ENCODE measurements at regions not wholly inside any gene's neighbourhood (a gene's known extent, or its start where the extent isn't known, plus 50 kb on each side); places are given as distances from the start of the nearest gene placed in this dataset.
A peak's percentile ranks its signal among the peaks of the same experiment; 100 is the strongest.

DNA sequence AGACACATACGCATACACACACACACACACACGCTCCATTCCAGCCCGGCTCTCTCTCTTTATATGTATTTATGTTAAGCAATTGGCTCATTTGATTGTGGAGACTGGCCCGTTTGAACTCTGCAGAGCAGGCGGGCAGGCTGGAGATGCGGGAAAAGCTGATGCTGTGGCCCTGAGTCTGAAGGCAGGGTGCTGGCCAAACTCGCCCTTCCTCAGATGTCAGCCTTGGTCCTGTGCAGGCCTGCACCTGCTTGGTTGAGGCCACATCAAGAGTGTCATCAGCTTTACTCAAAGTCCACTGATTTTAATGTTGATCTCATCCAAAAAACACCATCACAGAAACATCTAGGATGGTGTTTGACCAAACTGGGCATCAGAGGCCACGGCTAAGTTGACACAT lies 569.3 kb downstream of the TBC1D22A start:
- DNase-seq: no peak
- peaks cover 13 to 17% of the 10 kb centered on the region in 2 donors for H3K27me3 Mint-ChIP-seq (ENCODE audit: low read depth in 2 of 2)
- peaks cover 5% of the 10 kb centered on the region in 2 donors for H3K9me3 Mint-ChIP-seq
- Histone ChIP-seq H3K4me1 (ENCODE audit: control insufficient read depth, insufficient read depth, low read length) (peaks cover 4% of the 10 kb centered on the region), H3K27ac (ENCODE audit: low read length) (no peak overlapping the region), H3K27me3 (ENCODE audit: control insufficient read depth, insufficient read depth, low read length) (no peaks in the 10 kb centered on the region), H3K4me3 (ENCODE audit: low read length) (no peak overlapping the region), H3K36me3 (ENCODE audit: control insufficient read depth, insufficient read depth, low read length) (no peaks in the 10 kb centered on the region), H3K9me3 (ENCODE audit: control insufficient read depth, insufficient read depth, low read length) (no peaks in the 10 kb centered on the region)
- ATAC-seq: no peak
- no peak overlapping the region for H3K27ac Mint-ChIP-seq
- TF ChIP-seq, protein P1, sequence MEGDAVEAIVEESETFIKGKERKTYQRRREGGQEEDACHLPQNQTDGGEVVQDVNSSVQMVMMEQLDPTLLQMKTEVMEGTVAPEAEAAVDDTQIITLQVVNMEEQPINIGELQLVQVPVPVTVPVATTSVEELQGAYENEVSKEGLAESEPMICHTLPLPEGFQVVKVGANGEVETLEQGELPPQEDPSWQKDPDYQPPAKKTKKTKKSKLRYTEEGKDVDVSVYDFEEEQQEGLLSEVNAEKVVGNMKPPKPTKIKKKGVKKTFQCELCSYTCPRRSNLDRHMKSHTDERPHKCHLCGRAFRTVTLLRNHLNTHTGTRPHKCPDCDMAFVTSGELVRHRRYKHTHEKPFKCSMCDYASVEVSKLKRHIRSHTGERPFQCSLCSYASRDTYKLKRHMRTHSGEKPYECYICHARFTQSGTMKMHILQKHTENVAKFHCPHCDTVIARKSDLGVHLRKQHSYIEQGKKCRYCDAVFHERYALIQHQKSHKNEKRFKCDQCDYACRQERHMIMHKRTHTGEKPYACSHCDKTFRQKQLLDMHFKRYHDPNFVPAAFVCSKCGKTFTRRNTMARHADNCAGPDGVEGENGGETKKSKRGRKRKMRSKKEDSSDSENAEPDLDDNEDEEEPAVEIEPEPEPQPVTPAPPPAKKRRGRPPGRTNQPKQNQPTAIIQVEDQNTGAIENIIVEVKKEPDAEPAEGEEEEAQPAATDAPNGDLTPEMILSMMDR (IDR thresholded peaks at IDR 0.05): no peak
- no peak overlapping the region for H3K4me3 Mint-ChIP-seq
- WGBS (ENCODE audit: insufficient coverage): 82% methylated on average over 5 of the region's 8 CpGs
- H3K4me1 Mint-ChIP-seq: peaks cover 0 to 3% of the 10 kb centered on the region in 2 donors
- intact Hi-C loops (cut with micrococcal nuclease): no loop called here
- no peaks in the 10 kb centered on the region for H3K36me3 Mint-ChIP-seq

DNA sequence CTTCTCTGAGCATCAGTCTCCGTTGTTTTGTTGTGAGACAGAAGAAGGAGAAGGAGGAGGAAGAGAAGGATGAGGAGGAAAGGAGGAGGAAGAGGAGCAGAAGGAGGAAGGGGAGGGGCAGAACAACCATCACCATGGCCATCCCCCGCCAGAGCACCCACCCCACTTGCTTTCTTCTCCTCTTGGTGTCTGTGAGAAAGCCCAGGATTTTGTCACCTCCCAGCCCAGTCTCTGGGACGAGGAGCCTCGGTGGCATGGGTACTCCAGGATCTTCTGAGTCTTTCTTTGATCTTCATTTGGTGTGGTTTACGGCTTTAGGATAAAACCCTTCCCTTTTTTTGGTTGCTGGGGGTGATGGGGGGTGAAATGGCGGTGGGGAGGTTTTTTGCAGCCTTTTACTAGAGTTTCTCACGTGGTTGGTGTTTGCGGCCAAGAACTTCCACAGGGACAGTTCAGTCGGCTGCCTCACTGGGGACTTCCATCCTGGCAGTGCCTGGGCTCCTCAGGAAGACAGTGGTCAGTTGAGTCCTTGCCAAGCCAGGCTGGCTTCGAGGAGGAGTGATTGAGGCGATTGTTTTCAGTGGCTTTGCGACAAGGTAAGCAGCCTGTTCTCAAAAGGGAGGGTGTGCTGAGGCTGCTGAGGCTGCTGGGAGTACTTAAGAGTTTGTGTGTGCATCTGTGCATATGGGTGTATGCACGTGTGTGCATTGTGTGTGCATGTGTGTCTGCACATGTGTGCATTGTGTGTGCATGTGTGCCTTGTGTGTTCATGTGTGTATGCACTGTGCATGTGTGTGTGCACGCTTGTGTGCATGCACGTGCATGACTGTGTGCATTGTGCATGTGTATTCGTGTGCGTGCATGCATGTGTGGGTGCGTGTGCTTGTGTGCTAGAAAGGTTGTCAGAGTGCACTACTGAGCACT lies 567.5 kb downstream of the TBC1D22A start:
- no peaks in the 10 kb centered on the region for H3K36me3 Mint-ChIP-seq
- H3K4me1 Mint-ChIP-seq: peaks cover 0 to 3% of the 10 kb centered on the region in 2 donors
- no peak overlapping the region for H3K4me3 Mint-ChIP-seq
- peaks cover 10 to 17% of the 10 kb centered on the region in 2 donors for H3K27me3 Mint-ChIP-seq (ENCODE audit: low read depth in 2 of 2)
- Histone ChIP-seq H3K36me3 (ENCODE audit: control insufficient read depth, insufficient read depth, low read length) (no peaks in the 10 kb centered on the region), H3K4me3 (ENCODE audit: low read length) (no peak overlapping the region), H3K27me3 (ENCODE audit: control insufficient read depth, insufficient read depth, low read length) (no peaks in the 10 kb centered on the region), H3K27ac (ENCODE audit: low read length) (no peak overlapping the region), H3K4me1 (ENCODE audit: control insufficient read depth, insufficient read depth, low read length) (no peaks in the 10 kb centered on the region), H3K9me3 (ENCODE audit: control insufficient read depth, insufficient read depth, low read length) (no peaks in the 10 kb centered on the region)
- 78% methylated on average over 17 of the region's 18 CpGs for WGBS (ENCODE audit: insufficient coverage)
- TF ChIP-seq, protein P1 (IDR thresholded peaks at IDR 0.05): no peak
- intact Hi-C loops (cut with micrococcal nuclease): no loop called here
- H3K27ac Mint-ChIP-seq: no peak overlapping the region
- no peak for DNase-seq
- H3K9me3 Mint-ChIP-seq: no peaks in the 10 kb centered on the region
- peak in 1 of 3 donors; percentile 31 for ATAC-seq

DNA sequence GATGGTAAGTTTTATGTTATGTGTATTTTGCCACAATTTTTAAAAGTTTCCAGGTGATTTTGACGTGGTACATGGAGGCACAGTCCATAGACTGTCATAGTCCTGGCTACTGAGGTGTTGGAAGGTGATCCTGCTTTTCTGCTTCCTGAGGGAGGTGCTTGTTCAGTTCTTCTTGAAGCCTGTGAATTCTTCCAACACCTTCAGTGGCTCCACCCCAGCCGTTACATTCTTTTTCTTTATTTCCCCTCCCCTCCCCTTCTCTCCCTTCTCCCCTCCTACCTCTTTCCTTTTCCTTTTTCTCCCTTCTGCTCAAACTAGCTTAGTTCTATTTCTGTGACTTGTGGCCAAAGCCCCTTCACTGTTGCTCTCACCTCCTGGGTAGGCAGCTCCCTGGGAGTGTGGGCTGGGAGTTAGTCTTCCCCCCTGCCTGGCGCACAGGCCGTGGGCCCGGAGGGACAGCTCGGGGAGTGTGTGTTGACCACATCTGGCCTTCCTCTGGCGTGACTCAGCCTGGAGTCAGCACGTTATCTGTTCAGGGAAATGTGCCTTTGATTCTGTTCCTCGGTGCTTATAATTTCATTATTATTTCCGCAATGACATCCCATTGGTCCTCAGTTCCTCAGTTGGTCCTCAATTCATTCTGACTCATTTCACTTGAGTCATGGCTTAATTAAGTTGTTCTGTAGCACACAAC lies 566.2 kb downstream of the TBC1D22A start:
- ATAC-seq (no peak), DNase-seq (no peak)
- H3K27me3 ChIP-seq (ENCODE audit: control insufficient read depth, insufficient read depth, low read length): no peaks in the 10 kb centered on the region
- Mint-ChIP-seq H3K4me1 (peaks cover 0 to 3% of the 10 kb centered on the region in 2 donors), H3K27me3 (ENCODE audit: low read depth in 2 of 2) (peaks cover 10 to 17% of the 10 kb centered on the region in 2 donors), H3K27ac (no peak overlapping the region), H3K9me3 (no peaks in the 10 kb centered on the region), H3K36me3 (no peaks in the 10 kb centered on the region), H3K4me3 (no peak overlapping the region)
- no peak overlapping the region for H3K4me3 ChIP-seq (ENCODE audit: low read length)
- no peak overlapping the region for H3K27ac ChIP-seq (ENCODE audit: low read length)
- H3K36me3 ChIP-seq (ENCODE audit: control insufficient read depth, insufficient read depth, low read length): no peaks in the 10 kb centered on the region
- no peaks in the 10 kb centered on the region for H3K4me1 ChIP-seq (ENCODE audit: control insufficient read depth, insufficient read depth, low read length)
- intact Hi-C loops (cut with micrococcal nuclease): no loop called here
- no peaks in the 10 kb centered on the region for H3K9me3 ChIP-seq (ENCODE audit: control insufficient read depth, insufficient read depth, low read length)
- WGBS (ENCODE audit: insufficient coverage): 60% methylated on average over 10 of the region's 10 CpGs
- TF ChIP-seq, protein P1 (IDR thresholded peaks at IDR 0.05): no peak
